HuH-7 (cell line): ENCODE measurements at regions not wholly inside any gene's neighbourhood (a gene's known extent, or its start where the extent isn't known, plus 50 kb on each side); places are given as distances from the start of the nearest gene placed in this dataset.
"Not testable (repeated sequence)": the region's sequence is repeated elsewhere in the genome, so short reads cannot be mapped to it uniquely, and the experiment has no call there.

Experiments
- DNase-seq: peaks from one replicate; pipeline ENCODE4 v3.0.0; 2011; ENCODE audit warnings: low spot score

DNA sequence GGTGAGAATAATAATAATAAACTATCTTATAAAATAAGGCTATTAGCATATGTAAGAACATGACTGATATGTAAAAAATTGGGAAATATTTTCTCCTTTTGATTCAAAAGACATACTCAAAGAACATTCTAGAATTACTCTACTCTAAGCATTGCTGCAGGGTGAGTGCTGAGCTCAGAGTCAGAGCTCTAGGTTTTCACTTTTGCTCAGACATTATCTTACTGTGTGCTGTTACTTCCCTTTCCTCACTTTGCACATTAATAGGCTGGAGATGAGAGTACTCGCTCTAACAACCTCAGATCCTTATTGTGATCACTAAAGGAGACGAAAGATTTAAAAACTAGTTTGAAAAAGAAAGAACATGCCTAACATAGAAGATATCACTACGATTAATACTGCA lies 99.4 kb upstream of the C9orf72 start:
- DNase-seq: no peak

DNA sequence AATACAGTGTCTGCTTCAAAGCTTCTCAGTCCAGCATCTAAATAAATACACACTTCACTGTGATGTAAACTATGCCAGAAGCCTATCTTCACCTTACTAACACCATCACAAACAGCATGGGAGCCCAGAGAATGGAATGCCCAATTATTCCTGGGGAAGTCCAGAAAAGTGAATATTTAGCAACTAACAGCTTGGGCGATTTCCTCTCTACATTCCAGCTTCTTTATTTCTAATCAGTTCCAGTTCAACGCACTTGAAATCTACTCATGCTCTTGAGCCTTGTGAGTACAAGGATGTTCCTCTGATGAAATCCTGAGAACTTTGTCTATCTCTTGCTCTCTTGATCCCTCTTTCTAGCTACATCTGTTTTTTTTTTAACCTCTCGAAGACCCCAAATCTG lies 100.4 kb upstream of the C9orf72 start:
- DNase-seq: no peak

DNA sequence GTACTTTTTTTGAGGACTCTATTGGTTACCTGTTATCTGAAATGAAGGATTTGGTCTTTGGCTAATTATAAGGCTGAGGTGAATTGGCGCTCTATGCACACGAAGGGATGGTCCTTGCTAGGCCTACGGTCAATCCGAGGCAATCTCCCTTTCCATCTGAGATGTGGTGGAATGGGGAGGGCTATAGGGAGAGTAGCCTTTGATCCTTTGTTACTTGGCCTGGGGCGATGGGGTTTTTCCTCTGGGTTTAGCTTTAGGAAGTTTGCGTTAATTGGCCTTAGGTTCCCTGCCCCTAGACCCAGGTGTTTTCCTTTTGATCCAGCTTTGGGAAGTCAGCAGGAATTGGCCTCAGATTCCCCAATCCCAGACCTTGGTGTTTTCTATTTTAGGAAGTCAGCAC lies 102.1 kb upstream of the C9orf72 start:
- DNase-seq: no peak

DNA sequence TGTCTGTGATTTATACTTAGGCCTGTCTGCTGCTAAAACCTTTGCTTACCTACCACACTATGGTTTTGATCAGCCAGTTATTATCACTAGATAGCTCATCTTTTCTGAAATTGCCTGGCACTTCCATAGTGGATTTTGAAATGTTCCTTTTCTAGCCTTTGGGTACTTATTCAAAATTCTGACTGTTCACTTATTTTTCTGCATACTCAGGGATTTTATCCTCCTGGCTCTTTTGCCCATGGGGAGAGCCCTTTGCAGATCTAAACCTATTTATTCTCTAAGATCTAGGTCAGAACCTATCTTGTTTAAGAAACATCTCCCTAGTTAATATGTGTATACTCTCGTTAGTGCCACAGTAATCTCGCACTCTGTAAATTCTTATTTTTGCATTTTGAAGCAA lies 103.5 kb upstream of the C9orf72 start:
- no peak for DNase-seq

DNA sequence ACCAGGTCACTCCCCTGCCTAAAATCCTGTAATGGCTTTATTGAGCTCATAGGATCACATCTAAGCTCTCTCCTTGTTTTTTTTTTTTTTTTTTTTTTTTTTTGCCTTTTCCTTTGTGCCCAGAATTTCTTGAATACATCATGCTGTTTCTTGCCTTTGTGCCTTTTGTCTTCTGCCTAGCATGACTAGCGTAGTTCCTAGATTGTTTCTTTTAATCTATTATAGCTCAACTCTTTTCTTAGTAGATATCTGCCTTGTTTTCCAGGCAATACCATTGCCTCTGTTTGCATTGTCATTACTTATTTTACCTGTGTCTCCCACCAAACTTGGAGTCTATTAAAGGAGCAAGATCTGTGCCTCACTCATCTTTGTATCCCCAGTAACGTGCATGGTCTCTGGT lies 106.1 kb upstream of the C9orf72 start:
- no peak for DNase-seq

DNA sequence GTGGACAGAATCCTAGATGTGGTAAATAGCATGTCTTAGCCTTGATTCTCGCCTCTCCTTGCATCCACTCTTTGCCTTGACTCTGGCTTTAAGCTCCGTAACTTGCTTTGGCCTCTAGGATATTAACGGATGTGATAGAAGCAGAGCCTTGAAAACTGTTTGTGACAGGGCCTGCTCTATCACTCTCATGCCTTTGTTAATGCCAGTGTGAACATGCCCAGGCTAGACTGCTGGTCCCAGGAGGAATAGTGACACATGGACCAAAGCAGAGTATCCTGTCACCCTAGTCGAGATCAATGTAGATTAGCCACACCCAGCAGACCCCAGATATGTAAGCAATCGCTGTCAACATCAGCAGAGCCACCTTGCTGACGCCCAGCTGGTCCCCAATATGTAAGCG lies 109.9 kb upstream of the C9orf72 start:
- DNase-seq: no peak

DNA sequence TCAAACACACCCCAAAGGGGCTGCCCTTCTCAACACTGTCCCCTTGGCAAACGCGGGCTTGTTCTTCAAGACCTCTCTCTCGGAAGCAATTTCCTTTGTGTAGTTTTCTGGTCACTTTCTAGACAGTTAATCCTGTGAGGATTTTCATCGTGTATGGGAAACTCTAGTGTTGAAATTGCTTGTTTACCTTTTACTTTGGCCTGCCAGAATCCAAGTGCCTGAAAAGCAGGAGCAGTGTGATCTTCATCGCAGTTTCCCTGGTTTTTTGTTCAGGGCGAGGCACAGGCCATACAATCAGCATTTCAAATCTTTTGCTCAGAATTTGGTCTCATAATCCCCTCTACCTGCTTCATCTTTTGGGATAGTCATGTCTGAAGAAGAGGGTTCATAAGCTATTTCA lies 115.7 kb upstream of the C9orf72 start:
- no peak for DNase-seq

DNA sequence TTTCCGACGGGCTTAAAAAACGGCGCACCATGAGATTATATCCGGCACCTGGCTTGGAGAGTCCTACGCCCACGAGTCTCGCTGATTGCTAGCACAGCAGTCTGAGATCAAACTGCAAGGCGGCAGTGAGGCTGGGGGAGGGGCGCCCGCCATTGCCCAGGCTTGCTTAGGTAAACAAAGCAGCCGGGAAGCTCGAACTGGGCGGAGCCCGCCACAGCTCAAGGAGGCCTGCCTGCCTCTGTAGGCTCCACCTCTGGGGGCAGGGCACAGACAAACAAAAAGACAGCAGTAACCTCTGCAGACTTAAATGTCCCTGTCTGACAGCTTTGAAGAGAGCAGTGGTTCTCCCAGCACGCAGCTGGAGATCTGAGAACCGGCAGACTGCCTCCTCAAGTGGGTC lies 117.5 kb upstream of the C9orf72 start:
- DNase-seq: not testable (repeated sequence)

DNA sequence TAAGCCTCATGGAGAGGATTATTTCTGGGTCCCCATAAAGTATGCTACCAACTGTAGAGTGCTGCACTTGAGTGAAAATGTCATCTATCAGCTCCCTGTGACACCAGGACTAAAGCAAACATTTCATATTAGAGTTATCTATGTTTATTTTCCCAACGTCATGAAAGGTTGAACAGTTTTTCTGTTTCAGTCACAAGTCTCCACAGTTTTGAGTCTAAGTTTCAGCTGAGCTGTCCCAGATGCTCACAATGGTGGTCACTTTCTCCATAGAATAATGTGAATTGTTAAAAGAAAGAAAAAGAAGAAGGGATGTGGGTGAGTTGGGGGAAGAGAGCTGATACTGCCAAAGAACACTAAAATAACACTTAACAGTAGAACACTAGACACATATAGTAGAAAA lies 126.3 kb upstream of the C9orf72 start:
- no peak for DNase-seq

DNA sequence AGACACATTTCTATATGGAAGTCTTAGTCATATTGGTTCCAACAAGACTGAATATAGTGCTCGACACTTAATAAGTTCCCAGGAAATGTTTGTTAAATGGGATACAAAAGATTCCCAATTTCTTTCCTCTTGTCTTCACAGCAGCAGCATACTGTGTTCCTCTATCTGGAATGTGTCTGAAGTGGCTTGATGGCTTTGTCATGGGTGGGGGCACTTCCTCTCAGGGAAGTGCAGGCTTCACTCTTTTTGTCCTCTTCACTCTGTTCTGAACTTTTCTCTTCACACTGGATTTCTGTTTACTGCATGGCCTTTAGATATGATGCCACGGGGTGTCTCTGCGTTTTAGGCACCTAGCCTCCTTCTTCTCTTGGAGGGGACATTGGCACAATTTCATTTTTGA lies 127.7 kb upstream of the C9orf72 start:
- no peak for DNase-seq

DNA sequence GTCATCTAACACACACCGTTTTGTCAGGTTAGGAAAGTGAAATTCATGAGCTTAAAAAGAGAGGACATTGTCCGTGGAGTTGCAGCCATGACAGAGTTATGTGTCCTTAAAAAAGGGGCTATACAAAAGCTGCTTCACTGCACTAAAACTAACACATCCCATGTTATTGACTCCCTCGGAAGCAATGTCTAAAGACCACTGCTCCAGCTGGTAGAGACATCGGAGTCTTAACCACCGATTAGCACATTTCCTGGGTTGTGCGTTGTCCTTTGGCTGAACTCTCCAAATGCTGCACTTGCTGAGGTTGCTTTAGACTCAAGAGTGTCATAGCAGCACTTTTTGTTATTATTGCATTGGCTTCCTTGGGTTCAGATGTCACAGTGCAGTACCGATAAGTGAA lies 128.3 kb upstream of the C9orf72 start:
- DNase-seq: no peak

DNA sequence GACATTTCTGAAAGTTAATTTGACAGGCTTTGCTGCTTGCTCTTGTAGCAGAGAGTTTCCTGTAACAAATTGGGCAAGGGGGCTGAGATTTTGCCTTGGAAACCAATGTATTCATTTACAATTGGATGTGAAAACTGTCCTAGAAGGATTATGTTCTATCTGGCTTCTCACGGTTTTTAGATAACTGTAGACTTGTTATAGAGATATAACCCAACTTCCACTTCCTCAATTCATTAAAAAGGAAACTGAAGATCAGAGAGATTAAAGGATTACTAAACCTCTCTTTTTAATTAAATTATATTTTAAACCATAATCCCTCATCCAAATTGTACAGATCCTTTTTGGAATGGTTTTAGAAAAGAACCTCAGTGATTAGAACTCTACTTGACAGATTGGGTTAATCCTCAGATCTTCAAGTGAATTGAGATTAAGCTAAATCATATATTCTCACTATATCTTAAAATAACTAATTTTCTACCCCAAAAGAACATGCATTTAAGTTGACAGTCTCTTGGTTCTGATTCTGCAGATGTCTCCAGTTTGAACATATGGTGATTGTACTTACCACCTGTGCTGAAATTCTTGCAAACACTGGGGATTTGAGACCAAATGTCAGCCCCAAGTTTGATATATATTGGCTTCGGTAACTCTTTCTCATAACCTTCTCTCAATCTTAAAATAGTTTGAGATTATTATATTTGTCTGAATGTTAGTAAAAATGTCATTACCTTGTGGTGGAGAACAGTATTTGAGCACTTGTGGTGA lies 130.1 kb upstream of the C9orf72 start:
- DNase-seq: no peak

DNA sequence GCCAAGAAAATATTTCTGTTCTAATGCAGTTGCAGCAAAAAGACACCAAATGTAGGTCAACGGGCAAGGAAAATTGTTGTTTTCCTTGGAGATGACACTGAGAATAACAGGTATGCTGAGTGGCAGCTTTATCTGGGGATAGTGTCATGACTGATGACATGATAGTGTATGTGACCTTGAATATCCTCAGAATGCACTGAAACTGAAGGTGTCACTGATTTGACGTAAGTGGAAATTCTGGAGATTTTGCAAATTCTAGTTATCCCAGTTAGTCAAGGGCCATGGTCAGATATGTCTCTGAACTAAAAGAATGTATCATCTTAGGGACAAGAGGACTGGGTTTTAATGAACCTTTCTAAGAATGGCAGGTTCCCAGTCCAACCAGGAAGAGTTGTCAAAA lies 138.0 kb upstream of the C9orf72 start:
- no peak for DNase-seq

DNA sequence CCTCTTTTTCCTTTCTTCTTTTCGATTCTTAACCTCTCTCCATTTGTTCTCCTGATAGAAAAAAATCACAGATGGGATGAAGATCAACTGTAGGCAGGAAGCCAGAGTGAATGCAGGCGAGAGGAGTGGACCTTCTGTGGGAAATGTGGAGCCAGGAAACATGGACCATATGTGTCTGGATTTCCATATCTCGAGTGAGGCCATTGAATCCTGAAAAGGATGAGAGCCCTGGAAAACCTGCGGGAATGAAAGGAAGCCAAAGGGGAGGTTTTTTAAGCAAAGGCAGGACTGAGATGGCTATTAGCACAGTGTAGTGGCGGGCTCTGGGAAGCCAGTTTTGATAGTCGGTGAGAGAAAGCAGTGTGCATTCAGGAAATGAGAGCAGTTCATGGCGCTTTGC lies 139.5 kb upstream of the C9orf72 start:
- no peak for DNase-seq

DNA sequence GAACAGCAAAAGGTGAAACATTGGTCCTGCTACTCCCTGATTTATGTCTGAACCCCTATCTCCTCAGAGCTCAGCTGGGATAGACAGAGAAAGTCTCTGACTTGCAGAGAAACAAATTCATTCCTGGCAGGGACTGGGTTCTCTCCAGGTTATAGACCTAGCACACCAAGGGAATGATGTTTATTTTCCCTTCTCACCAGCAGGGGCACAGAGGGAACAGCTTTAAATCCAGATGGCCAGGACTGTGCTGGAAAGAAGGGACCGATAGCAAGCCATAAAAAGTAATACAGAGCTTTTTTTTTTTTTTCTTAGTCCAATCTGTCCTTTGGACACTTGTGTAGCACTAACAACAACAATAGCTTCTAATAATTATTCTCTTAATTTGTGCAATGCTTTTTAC lies 141.1 kb upstream of the C9orf72 start:
- DNase-seq: peak; percentile 4

DNA sequence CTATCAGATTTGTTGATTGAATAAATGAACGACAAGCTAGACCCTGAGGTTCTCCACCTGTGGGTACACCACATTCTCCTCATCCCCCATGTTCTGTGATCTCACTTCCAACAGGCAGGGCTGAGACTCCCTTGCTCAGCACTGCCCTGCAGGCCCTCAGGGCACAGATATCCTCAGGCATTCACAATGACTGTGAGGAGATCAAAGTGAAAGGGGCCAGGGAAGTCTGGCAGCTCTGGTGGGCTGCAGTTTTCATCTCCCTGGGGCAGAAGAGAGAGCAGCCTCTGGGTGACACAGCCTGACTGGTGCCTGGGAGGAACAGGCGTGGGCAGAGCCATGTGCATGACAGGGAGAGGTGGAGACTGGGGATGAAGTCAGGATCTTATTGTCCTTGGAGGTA lies 142.4 kb upstream of the C9orf72 start:
- DNase-seq: no peak

DNA sequence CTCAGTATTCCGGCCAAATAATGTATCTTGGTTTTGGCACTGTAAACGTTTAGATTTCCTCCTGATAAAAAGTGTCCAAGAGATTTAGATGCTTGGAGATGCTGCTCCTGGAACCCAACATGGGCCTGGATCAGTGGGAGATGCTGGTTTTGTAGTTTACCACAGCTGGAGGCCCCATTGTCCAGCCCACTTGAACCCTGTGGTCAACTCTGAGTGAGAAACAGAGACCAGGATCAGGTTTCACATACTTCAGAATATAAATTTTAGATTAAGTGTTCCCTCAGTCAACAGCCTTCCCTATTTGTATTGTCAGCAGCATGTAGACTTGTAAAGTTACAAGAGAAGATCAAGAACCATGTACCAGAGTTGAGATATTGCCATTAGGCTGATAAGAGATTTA lies 144.7 kb upstream of the C9orf72 start:
- DNase-seq: no peak

DNA sequence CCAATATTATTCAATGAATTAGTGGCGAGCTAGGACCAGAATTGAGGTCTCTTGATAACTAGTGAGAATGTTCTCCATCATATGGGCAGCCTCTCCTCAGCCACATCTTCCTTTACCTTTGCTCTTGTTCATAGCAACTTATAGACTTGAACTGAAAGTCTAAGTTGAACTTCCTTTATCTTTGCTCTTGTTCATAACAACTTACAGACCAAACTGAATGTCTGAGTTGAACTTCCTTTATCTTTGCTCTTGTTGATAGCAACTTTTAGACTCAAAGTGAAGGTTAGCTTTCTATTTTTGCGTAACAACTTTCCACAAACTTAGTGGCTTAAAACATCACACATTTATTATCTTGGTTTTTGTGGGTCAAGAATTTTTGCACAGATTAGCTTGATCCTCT lies 146.4 kb upstream of the C9orf72 start:
- no peak for DNase-seq

DNA sequence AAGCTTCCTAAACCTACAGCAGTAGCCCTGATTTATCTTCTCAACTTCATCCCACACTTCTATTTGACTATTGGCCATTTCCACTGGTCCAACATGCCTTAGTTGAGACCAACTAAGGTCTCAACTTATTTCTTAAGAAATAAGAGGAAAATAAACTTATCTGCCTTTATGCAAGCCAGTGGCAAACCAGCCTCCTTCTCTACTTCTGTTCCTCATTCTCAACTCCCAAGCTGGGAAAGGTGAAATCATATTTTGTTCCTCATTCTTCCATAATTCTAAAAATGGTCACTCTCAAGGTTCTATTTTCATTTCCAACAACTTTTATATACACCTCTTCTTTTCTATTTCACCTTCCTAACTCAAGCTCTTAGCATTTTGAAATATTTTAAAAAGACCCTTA lies 149.6 kb upstream of the C9orf72 start:
- DNase-seq: no peak

DNA sequence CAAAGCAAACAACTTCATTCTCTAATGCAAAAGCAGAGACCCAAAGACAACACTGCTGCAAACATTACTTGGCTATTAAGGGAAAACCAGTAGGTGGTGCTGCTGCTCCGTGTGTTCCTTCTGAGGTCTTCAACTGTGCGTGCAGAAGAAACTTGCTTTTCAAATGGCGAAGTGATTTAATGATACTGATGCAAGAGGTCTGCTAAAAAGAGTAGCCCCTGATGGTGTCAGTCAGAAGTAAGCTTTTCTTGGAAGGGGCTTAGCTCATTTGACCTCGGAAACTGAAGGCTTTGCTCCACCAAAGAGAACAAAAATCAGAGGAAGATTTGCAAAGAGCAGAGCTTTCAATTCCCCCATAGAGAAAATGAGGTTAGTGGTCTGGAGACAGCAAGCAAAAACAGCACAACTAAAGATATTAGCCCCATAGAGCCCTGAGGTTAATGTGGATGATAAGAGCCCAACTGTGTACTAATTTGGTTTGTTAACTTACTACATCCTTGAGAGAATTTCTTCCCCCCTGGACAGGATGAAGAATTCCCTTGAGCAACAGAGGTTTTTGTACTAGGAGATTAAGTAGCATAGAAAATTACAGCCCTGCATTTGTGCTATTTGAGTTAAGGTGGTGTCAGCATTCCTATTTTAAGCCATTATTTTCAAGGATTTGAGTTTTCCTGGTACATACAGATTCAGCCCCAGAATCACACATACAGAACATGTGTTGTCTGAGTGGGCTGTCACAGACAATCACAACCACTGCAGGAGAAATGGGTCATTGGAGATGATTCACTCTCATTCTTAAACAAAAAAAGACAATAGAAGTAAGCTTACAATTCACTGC lies 153.2 kb upstream of the C9orf72 start:
- peak; percentile 12 for DNase-seq

DNA sequence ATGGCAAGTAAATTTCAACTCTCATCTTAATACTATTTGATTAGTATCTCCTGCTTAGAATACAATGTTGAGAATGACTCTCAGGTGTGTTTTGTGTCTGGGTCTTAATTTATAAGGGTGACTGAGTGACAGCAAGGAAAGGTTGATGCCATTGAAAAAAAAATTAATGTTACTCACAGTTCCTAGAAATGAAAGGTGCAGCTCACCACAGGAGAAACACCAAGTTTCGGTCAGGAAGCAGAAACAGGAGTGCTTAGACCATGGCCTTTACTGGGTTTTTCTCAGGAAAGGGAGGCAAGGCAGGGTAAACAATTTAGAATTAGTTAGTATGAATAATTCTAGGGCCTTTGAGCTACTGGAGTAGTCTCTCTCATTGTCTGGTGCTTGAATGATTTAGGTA lies 159.2 kb upstream of the C9orf72 start:
- DNase-seq: no peak

DNA sequence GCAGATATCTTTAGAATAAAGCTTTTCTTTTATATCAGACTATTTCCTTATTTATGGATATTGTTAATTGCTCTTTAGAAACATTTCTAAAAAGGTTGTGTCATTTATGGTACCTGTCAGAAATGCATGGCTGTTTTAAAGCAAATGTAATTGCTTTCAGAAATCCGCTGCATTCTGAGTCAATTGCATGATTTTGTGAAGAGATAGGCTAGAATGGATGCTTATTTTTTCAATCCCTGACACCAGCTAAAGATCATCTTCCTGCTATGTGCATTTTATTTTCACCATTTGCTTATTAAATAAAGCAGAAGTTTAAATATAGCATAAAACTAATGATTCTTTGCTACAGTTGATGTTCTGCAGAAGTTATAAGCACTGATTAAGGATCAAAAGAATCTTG lies 170.2 kb upstream of the C9orf72 start:
- no peak for DNase-seq

DNA sequence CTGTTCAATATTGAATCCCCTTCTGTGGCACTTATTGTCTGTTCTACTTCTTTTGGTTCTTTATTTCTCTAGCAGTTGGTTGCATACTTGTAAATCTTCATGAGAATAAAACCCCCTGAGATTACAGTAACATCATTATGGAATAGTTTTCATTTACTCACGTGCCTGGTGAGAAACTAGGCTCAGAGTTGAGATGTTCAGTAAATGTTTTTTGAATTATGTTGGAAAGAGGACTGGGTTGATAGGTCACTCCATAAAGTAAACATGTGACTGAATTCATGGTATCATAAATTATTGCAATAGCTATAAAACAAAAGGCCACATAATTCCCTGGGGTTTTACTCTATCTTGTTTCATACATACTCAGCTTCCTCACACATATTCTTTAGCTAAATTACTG lies 174.2 kb upstream of the C9orf72 start:
- no peak for DNase-seq

DNA sequence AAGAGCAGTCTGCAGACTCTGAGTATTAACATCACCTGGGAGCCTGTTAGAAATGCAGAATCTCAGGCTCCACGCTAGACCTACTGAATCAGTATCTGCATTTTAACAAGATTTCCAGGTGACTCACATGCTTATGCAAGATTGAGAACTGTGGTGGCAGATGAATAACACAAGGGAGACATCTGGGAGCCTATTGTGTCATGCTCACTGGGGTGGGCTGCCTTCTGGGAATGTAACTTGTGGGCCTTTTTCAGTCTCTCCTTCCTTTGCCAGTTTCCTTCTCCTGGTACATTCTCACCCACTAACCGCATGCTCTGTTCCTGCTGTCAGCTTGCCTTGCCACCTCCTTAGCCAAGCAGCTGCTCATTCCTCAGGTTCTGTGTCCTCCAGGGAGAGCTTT lies 176.6 kb upstream of the C9orf72 start:
- no peak for DNase-seq
